ENCODE measurements at regions not wholly inside any gene's neighbourhood (a gene's known extent, or its start where the extent isn't known, plus 50 kb on each side); places are given as distances from the start of the nearest gene placed in this dataset.

GRCh38 chr7:80373429-80374032 is 138.3 kb downstream of the GNAT3 start:
- peaks cover 10% of the 10 kb centered on the region for H3K9me3 Mint-ChIP-seq (ENCODE audit: low read depth)
- H3K36me3 Mint-ChIP-seq (ENCODE audit: low read depth) = peaks cover 1% of the 10 kb centered on the region
- TF ChIP-seq CTCF (IDR thresholded peaks at IDR 0.05) = no peak
- peak overlapping the region; percentile 78 for H3K27ac Mint-ChIP-seq (ENCODE audit: unreplicated experiment)
- H3K27me3 Mint-ChIP-seq (ENCODE audit: low read depth) = no peaks in the 10 kb centered on the region
- H3K4me1 Mint-ChIP-seq (ENCODE audit: low read depth) = peaks cover 26% of the 10 kb centered on the region
- H3K4me3 Mint-ChIP-seq (ENCODE audit: unreplicated experiment) = no peak overlapping the region
- no peak for DNase-seq (ENCODE audit: low spot score)

GRCh38 chr7:80372415-80372814 is 139.4 kb downstream of the GNAT3 start:
- Mint-ChIP-seq H3K36me3 (ENCODE audit: low read depth) (peaks cover 1% of the 10 kb centered on the region), H3K4me1 (ENCODE audit: low read depth) (peaks cover 20% of the 10 kb centered on the region)
- DNase-seq (ENCODE audit: low spot score) = no peak

GRCh38 chr7:80370587-80370986 is 141.3 kb downstream of the GNAT3 start:
- peaks cover 20% of the 10 kb centered on the region for H3K4me1 Mint-ChIP-seq (ENCODE audit: low read depth)
- H3K27ac Mint-ChIP-seq (ENCODE audit: unreplicated experiment) = no peak overlapping the region
- no peak for DNase-seq (ENCODE audit: low spot score)
- TF ChIP-seq CTCF (IDR thresholded peaks at IDR 0.05) = no peak
- H3K9me3 Mint-ChIP-seq (ENCODE audit: low read depth) = peaks cover 6% of the 10 kb centered on the region
- no peaks in the 10 kb centered on the region for H3K36me3 Mint-ChIP-seq (ENCODE audit: low read depth)
- no peak overlapping the region for H3K4me3 Mint-ChIP-seq (ENCODE audit: unreplicated experiment)
- H3K27me3 Mint-ChIP-seq (ENCODE audit: low read depth) = no peaks in the 10 kb centered on the region

More at GRCh38 chr7:80372415-80372814, 139.4 kb downstream of the GNAT3 start:
- no peaks in the 10 kb centered on the region for H3K27me3 Mint-ChIP-seq (ENCODE audit: low read depth)
- peak overlapping the region; percentile 43 for H3K27ac Mint-ChIP-seq (ENCODE audit: unreplicated experiment)
- peaks cover 10% of the 10 kb centered on the region for H3K9me3 Mint-ChIP-seq (ENCODE audit: low read depth)
- H3K4me3 Mint-ChIP-seq (ENCODE audit: unreplicated experiment) = no peak overlapping the region
- TF ChIP-seq CTCF (IDR thresholded peaks at IDR 0.05) = no peak

- no peak for DNase-seq (ENCODE audit: low spot score)
- TF ChIP-seq CTCF (IDR thresholded peaks at IDR 0.05) = no peak
- no peaks in the 10 kb centered on the region for H3K27me3 Mint-ChIP-seq (ENCODE audit: low read depth)
- H3K9me3 Mint-ChIP-seq (ENCODE audit: low read depth) = peaks cover 12% of the 10 kb centered on the region
- no peak overlapping the region for H3K27ac Mint-ChIP-seq (ENCODE audit: unreplicated experiment)
- H3K36me3 Mint-ChIP-seq (ENCODE audit: low read depth) = peaks cover 1% of the 10 kb centered on the region
- peaks cover 20% of the 10 kb centered on the region for H3K4me1 Mint-ChIP-seq (ENCODE audit: low read depth)
- no peak overlapping the region for H3K4me3 Mint-ChIP-seq (ENCODE audit: unreplicated experiment)
Measured at GRCh38 chr7:80369321-80369720, 142.5 kb downstream of the GNAT3 start.

- H3K27me3 Mint-ChIP-seq (ENCODE audit: low read depth) = no peaks in the 10 kb centered on the region
- no peak for DNase-seq (ENCODE audit: low spot score)
- no peak for TF ChIP-seq CTCF (IDR thresholded peaks at IDR 0.05)
- H3K4me1 Mint-ChIP-seq (ENCODE audit: low read depth) = no peaks in the 10 kb centered on the region
- H3K9me3 Mint-ChIP-seq (ENCODE audit: low read depth) = peaks cover 14% of the 10 kb centered on the region
- no peak overlapping the region for H3K4me3 Mint-ChIP-seq (ENCODE audit: unreplicated experiment)
- no peak overlapping the region for H3K27ac Mint-ChIP-seq (ENCODE audit: unreplicated experiment)
- H3K36me3 Mint-ChIP-seq (ENCODE audit: low read depth) = peaks cover 1% of the 10 kb centered on the region
Measured at GRCh38 chr7:80362677-80363076, 149.2 kb downstream of the GNAT3 start.
